ENCODE measurements at regions not wholly inside any gene's neighbourhood (a gene's known extent, or its start where the extent isn't known, plus 50 kb on each side); places are given as distances from the start of the nearest gene placed in this dataset.
"Not testable (repeated sequence)": the region's sequence is repeated elsewhere in the genome, so short reads cannot be mapped to it uniquely, and the experiment has no call there.

GRCh38 chr11:116043857-116044256, 539.6 kb upstream of the CADM1 start:
- Histone ChIP-seq H3K27me3 (ENCODE audit: control insufficient read depth, insufficient read depth, low read length) (no peaks in the 10 kb centered on the region), H3K4me1 (ENCODE audit: control insufficient read depth in 2 of 3, insufficient read depth in 2 of 3, low read depth in 1 of 3, low read length in 3 of 3) (no peaks in the 10 kb centered on the region), H3K9ac (ENCODE audit: low read length in 3 of 3) (no peak overlapping the region), H3K9me3 (ENCODE audit: control insufficient read depth in 2 of 3, insufficient read depth in 1 of 3, low read length in 3 of 3) (no peaks in the 10 kb centered on the region), H3K36me3 (ENCODE audit: control insufficient read depth in 2 of 3, insufficient read depth in 3 of 3, low read length in 3 of 3) (no peaks in the 10 kb centered on the region), H3K27ac (ENCODE audit: low read depth in 2 of 2, low read length in 2 of 2) (no peak overlapping the region), H3K4me3 (ENCODE audit: low read length in 3 of 3) (no peak overlapping the region)
- TF ChIP-seq CTCF (IDR thresholded peaks at IDR 0.05; ENCODE audit: borderline replicate concordance, extremely low read depth, insufficient read depth) = no peak
- intact Hi-C loops (cut with DNase I) = no loop called here
- DNase-seq (no peak), FAIRE-seq (no peak)

- H3K4me3 ChIP-seq (ENCODE audit: low read length in 3 of 3); H3K4me1 ChIP-seq (ENCODE audit: control insufficient read depth in 2 of 3, insufficient read depth in 2 of 3, low read depth in 1 of 3, low read length in 3 of 3); H3K9ac ChIP-seq (ENCODE audit: low read length in 3 of 3); FAIRE-seq; H3K36me3 ChIP-seq (ENCODE audit: control insufficient read depth in 2 of 3, insufficient read depth in 3 of 3, low read length in 3 of 3); H3K27ac ChIP-seq (ENCODE audit: low read depth in 2 of 2, low read length in 2 of 2); H3K9me3 ChIP-seq (ENCODE audit: control insufficient read depth in 2 of 3, insufficient read depth in 1 of 3, low read length in 3 of 3); H3K27me3 ChIP-seq (ENCODE audit: control insufficient read depth, insufficient read depth, low read length); intact Hi-C loops (cut with DNase I); DNase-seq: not testable (repeated sequence)
Observed at GRCh38 chr11:116043059-116043458, 538.8 kb upstream of the CADM1 start.

- no peak for DNase-seq
- intact Hi-C loops (cut with DNase I) = no loop called here
- FAIRE-seq = no peak
- Histone ChIP-seq H3K27ac (ENCODE audit: low read depth in 2 of 2, low read length in 2 of 2) (no peak overlapping the region), H3K36me3 (ENCODE audit: control insufficient read depth in 2 of 3, insufficient read depth in 3 of 3, low read length in 3 of 3) (no peaks in the 10 kb centered on the region), H3K27me3 (ENCODE audit: control insufficient read depth, insufficient read depth, low read length) (no peaks in the 10 kb centered on the region), H3K4me3 (ENCODE audit: low read length in 3 of 3) (no peak overlapping the region), H3K9me3 (ENCODE audit: control insufficient read depth in 2 of 3, insufficient read depth in 1 of 3, low read length in 3 of 3) (no peaks in the 10 kb centered on the region), H3K9ac (ENCODE audit: low read length in 3 of 3) (no peak overlapping the region), H3K4me1 (ENCODE audit: control insufficient read depth in 2 of 3, insufficient read depth in 2 of 3, low read depth in 1 of 3, low read length in 3 of 3) (no peaks in the 10 kb centered on the region)
- no peak for TF ChIP-seq CTCF (IDR thresholded peaks at IDR 0.05; ENCODE audit: borderline replicate concordance, extremely low read depth, insufficient read depth)
Observed at GRCh38 chr11:116042146-116042545, 537.9 kb upstream of the CADM1 start.

GRCh38 chr11:116037861-116038260, 533.6 kb upstream of the CADM1 start:
- Histone ChIP-seq H3K4me3 (ENCODE audit: low read length in 3 of 3) (no peak overlapping the region), H3K9me3 (ENCODE audit: control insufficient read depth in 2 of 3, insufficient read depth in 1 of 3, low read length in 3 of 3) (no peaks in the 10 kb centered on the region), H3K36me3 (ENCODE audit: control insufficient read depth in 2 of 3, insufficient read depth in 3 of 3, low read length in 3 of 3) (no peaks in the 10 kb centered on the region), H3K9ac (ENCODE audit: low read length in 3 of 3) (no peak overlapping the region), H3K27ac (ENCODE audit: low read depth in 2 of 2, low read length in 2 of 2) (no peak overlapping the region), H3K4me1 (ENCODE audit: control insufficient read depth in 2 of 3, insufficient read depth in 2 of 3, low read depth in 1 of 3, low read length in 3 of 3) (no peaks in the 10 kb centered on the region), H3K27me3 (ENCODE audit: control insufficient read depth, insufficient read depth, low read length) (no peaks in the 10 kb centered on the region)
- intact Hi-C loops (cut with DNase I) = no loop called here
- DNase-seq (no peak), FAIRE-seq (no peak)
- TF ChIP-seq CTCF (IDR thresholded peaks at IDR 0.05; ENCODE audit: borderline replicate concordance, extremely low read depth, insufficient read depth) = no peak
